IPS-20b (cell line): ENCODE measurements at regions not wholly inside any gene's neighbourhood (a gene's known extent, or its start where the extent isn't known, plus 50 kb on each side); places are given as distances from the start of the nearest gene placed in this dataset.
"Not testable (repeated sequence)": the region's sequence is repeated elsewhere in the genome, so short reads cannot be mapped to it uniquely, and the experiment has no call there.

ENCODE experiments used
- H3K27ac ChIP-seq: one replicate; pipeline ENCODE4 v1.5.1; 2013; ENCODE audit warnings: low read length
- H3K27me3 ChIP-seq: 2 replicates; pipeline ENCODE4 v1.6.1; 2013; ENCODE audit warnings: mild to moderate bottlenecking, low read length, inconsistent platforms; ENCODE audit not compliant: insufficient read depth
- H3K36me3 ChIP-seq: 2 replicates; pipeline ENCODE4 v1.6.1; 2013; ENCODE audit warnings: low read depth, mild to moderate bottlenecking, inconsistent platforms, low read length, moderate library complexity; ENCODE audit not compliant: insufficient read depth
- H3K4me1 ChIP-seq: 2 replicates; pipeline ENCODE4 v1.6.1; 2013; ENCODE audit warnings: mild to moderate bottlenecking, control low read depth, inconsistent platforms, low read length, moderate library complexity; ENCODE audit not compliant: insufficient read depth
- H3K4me3 ChIP-seq: 2 replicates; pipeline ENCODE4 v1.5.1; 2013; ENCODE audit warnings: mild to moderate bottlenecking, low read length, inconsistent platforms
- H3K9ac ChIP-seq: 2 replicates; pipeline ENCODE4 v1.6.1; 2013; ENCODE audit warnings: low read depth, mild to moderate bottlenecking, inconsistent platforms, low read length, moderate library complexity
- H3K9me3 ChIP-seq: 2 replicates; pipeline ENCODE4 v1.6.1; 2013; ENCODE audit warnings: mild to moderate bottlenecking, low read depth, low read length, inconsistent platforms; ENCODE audit not compliant: insufficient read depth

DNA sequence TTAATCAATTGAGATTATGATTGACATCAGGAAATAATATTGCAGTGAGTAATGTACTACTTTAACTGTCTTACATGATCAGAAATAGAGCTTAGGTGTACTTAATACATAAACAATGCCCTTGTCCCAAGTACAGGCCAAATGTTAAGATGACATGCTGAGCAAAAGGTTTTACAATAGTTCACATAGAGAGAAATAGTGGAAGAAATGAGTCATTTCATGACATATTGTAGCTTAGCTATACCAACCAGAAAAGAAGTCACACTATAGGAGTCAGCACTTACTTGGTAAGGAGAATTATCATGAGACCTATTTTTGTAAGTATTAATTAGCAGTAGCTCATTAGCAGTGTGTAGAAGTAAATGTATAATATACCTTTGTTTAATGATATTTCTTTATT lies 96.4 kb upstream of the NANOGP8 start:
- peaks cover 17% of the 10 kb centered on the region; the same call in 1 of the 2 replicates for H3K27me3 ChIP-seq
- no peaks in the 10 kb centered on the region for H3K9me3 ChIP-seq
- no peak overlapping the region for H3K27ac ChIP-seq
- peaks cover 29% of the 10 kb centered on the region for H3K4me1 ChIP-seq
- no peaks in the 10 kb centered on the region for H3K36me3 ChIP-seq
- H3K9ac ChIP-seq, result no peak overlapping the region
- H3K4me3 ChIP-seq, result no peak overlapping the region

DNA sequence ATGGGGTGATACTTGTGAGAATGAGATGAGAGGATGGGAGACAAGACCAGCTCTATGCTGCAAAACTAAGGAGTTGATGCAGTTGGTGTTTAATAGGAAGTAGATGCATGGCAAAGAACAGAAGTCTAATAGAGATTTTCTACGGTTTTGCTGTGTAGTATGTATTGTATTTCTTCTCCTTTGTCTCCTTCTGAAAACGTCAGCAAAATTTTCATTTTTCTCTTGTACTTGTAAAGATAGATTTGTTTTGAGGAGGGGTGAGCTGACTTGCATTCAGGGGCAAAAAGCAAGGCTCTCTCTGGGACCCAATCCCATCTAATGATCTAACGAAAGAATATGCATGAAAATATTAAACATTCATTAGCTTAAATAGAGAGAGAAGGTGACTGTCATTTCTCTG lies 94.6 kb upstream of the NANOGP8 start:
- H3K27me3 ChIP-seq, result peaks cover 11% of the 10 kb centered on the region; the same call in 1 of the 2 replicates
- H3K36me3 ChIP-seq, result no peaks in the 10 kb centered on the region
- H3K27ac ChIP-seq, result no peak overlapping the region
- H3K9me3 ChIP-seq, result no peaks in the 10 kb centered on the region
- no peak overlapping the region for H3K4me3 ChIP-seq
- no peak overlapping the region for H3K9ac ChIP-seq
- H3K4me1 ChIP-seq, result peaks cover 22% of the 10 kb centered on the region

DNA sequence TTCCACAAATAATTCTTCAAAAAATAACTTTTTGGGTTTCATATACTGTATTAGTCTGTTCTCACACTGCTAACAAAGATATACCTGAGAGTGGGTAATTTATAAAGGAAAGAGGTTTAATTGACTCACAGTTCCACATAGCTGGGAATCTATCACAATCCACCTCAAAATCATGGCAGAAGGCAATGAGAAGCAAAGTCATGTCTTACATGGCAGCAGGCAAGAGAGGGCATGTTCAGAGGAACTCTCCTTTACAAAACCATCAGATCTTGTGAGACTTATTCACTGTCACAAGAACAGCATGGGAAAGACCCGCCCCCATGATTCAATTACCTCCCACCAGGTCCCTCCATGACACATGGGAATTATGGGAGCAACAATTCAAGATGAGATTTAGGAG lies 93.1 kb upstream of the NANOGP8 start:
- not testable (repeated sequence) for H3K27me3 ChIP-seq, H3K27ac ChIP-seq, H3K4me1 ChIP-seq, H3K36me3 ChIP-seq, H3K9ac ChIP-seq, H3K4me3 ChIP-seq, H3K9me3 ChIP-seq

DNA sequence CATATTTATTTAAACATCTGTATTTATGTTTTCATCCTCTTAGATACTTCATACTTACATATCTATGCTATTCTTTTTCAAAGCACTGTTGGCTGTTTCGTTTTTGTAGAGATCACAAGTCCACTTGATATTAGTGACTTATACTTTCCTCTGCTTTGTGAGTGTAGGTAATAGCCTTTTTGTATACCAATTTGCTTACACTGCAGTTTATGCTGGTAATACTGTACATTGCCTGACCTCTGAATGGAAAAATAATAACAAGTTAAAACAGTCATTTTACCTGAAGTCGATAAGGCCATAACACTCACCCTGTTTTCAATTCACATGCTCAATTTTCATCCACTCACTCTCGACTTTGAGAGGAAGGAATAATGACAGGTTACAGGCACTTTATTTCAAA lies 89.9 kb upstream of the NANOGP8 start:
- no peak overlapping the region for H3K27ac ChIP-seq
- H3K9me3 ChIP-seq, result no peaks in the 10 kb centered on the region
- no peak overlapping the region for H3K4me3 ChIP-seq
- no peaks in the 10 kb centered on the region for H3K4me1 ChIP-seq
- no peaks in the 10 kb centered on the region for H3K27me3 ChIP-seq
- H3K36me3 ChIP-seq, result no peaks in the 10 kb centered on the region
- no peak overlapping the region for H3K9ac ChIP-seq

DNA sequence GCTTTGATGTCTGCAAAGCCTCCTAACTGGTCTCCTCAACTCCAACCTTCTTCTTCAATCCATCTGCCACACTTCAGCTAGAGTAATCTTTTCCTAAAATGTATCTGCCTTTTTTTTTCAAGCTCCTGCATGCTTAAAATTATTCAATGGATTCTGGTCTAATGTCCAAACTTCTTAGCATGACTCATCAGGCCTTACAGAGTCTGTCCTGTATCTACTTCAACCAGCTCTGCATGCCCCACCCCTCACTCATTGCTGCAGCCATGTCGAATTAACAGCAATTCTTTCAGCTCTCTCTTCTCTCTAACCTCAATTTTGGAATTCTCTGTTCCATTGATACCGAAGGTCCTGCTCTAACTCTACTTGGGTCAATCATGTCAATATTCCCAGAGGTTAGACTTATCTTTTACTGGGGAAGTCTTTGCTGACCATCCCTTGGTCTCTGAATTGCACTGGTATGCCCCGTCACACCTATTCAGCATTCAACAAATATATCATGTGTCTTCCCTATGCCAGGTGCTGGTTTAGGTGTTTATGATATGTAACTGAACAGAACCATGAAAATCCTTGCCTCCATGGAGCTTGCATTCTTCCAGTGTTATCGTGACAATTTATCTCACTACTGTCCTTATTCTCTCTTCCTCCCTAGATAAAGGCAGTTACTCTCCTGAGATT lies 88.5 kb upstream of the NANOGP8 start:
- Histone ChIP-seq H3K9ac (no peak overlapping the region), H3K27ac (no peak overlapping the region), H3K27me3 (no peaks in the 10 kb centered on the region), H3K4me3 (no peak overlapping the region), H3K36me3 (no peaks in the 10 kb centered on the region), H3K4me1 (no peaks in the 10 kb centered on the region), H3K9me3 (no peaks in the 10 kb centered on the region)

DNA sequence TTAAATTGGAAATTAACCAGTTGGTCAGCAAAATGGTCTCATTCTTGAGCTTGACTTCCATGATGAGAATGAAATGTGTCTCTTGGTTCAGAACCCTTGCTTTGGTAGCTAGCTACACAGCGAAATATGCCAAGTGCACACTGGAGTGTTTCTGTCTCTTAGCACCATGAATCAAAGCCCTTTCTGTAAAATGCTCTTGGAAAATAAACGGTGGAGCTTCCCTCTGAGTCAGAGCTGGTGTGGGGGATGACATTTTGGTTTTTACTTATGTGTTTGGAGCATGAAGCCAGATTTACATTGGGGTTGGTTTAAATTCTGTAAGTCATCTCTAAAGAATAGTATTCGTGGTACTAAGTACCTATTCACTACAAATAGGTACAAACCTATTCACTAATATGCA lies 85.1 kb upstream of the NANOGP8 start:
- Histone ChIP-seq H3K27me3 (no peaks in the 10 kb centered on the region), H3K9me3 (no peaks in the 10 kb centered on the region), H3K4me3 (no peak overlapping the region), H3K36me3 (no peaks in the 10 kb centered on the region), H3K4me1 (peaks cover 3% of the 10 kb centered on the region; the same call in 1 of the 2 replicates), H3K27ac (no peak overlapping the region), H3K9ac (no peak overlapping the region)

DNA sequence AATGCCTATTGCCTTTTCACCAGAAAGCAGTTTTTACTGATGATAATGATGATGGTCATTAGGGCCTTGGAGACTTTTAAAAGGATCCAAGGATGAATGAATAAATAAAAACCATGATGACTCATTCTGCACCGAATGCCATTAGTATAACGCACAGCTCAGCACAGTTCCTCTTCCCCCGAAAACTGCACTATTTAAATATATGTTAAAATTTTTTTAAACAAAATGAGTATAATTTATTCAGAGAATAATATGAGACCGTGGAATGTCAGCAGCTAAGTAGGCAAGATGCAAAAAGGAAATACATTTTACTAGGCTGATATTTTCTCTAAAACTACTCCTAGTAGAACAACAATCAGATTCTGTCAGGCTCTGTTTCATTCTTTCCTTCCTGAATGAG lies 83.4 kb upstream of the NANOGP8 start:
- H3K27ac ChIP-seq, result no peak overlapping the region
- no peaks in the 10 kb centered on the region for H3K27me3 ChIP-seq
- H3K36me3 ChIP-seq, result no peaks in the 10 kb centered on the region
- H3K4me1 ChIP-seq, result peaks cover 3% of the 10 kb centered on the region; the same call in 1 of the 2 replicates
- no peak overlapping the region for H3K9ac ChIP-seq
- no peak overlapping the region for H3K4me3 ChIP-seq
- H3K9me3 ChIP-seq, result no peaks in the 10 kb centered on the region

DNA sequence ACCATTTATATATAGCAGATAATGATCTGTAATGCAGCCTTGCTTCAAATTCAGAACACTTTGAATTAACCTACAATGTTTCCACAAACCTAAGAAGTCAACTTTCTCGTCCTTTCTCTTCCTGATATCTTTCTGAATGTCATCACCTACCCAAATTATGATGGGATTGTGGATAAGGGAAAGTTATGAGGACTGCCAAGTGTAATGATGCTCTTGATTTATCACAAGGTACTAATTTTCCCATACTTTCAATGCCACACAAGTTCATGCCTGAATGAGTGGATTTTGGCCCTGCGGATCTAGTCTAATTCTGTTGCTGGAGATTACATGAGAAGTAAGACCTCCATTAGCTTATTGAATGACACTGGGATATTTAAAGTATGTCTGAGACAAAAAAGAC lies 82.6 kb upstream of the NANOGP8 start:
- H3K36me3 ChIP-seq, result no peaks in the 10 kb centered on the region
- no peaks in the 10 kb centered on the region for H3K9me3 ChIP-seq
- no peak overlapping the region for H3K27ac ChIP-seq
- no peaks in the 10 kb centered on the region for H3K27me3 ChIP-seq
- H3K4me3 ChIP-seq, result no peak overlapping the region
- H3K4me1 ChIP-seq, result peaks cover 3% of the 10 kb centered on the region; the same call in 1 of the 2 replicates
- H3K9ac ChIP-seq, result no peak overlapping the region

DNA sequence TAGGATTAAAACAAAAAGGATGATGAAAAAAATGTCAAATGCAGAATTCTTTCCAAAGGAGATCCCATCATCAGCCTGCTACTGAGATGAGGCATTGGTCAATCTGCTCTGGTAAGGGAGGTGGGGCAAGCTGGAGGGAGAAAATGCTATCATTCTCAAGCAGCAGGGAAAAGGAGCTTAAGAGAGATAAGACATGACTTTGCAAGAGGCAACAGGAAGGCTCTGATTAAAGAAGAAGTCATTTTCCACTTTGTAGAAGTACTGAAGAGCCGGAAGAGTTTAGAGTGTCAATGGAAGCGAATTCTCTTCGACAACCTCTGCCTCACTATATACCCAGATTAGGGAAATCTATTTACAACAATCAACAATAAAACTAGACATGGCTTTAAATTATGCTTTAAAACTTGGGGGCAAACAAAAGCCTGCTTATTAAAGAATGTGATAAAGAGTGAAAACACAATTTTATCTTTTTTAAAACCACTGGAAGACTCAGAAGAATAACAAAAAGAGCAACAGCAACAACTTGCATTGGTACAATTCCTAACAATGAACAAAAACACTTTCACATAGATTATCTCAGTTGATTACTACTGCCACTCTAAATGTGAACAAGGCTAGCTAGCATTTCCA lies 81.8 kb upstream of the NANOGP8 start:
- Histone ChIP-seq H3K36me3 (no peaks in the 10 kb centered on the region), H3K4me3 (no peak overlapping the region), H3K4me1 (peaks cover 3% of the 10 kb centered on the region; the same call in 1 of the 2 replicates), H3K9me3 (no peaks in the 10 kb centered on the region), H3K9ac (no peak overlapping the region), H3K27me3 (no peaks in the 10 kb centered on the region), H3K27ac (no peak overlapping the region)

DNA sequence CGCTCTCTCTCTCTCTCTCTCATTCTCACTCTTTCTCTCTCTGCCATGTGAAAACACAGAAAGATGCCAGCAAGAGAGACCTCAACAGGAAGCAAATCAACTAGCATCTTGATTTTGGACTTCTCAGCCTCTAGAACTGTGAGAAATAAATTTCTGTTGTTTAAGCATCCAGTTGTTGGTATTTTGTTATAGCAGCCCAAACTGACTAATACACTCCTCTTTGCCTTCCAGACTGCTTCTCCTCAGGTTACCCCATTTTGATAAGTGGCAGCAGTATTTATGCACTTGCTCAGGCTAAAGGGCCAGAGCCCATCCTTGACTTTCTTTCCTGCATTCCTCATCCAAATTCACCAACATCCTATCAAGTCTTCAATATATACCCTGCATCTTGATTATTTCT lies 76.6 kb upstream of the NANOGP8 start:
- H3K9ac ChIP-seq, result no peak overlapping the region
- H3K36me3 ChIP-seq, result no peaks in the 10 kb centered on the region
- no peak overlapping the region for H3K27ac ChIP-seq
- no peaks in the 10 kb centered on the region for H3K9me3 ChIP-seq
- no peaks in the 10 kb centered on the region for H3K27me3 ChIP-seq
- H3K4me1 ChIP-seq, result peaks cover 3% of the 10 kb centered on the region; the same call in 1 of the 2 replicates
- H3K4me3 ChIP-seq, result no peak overlapping the region

DNA sequence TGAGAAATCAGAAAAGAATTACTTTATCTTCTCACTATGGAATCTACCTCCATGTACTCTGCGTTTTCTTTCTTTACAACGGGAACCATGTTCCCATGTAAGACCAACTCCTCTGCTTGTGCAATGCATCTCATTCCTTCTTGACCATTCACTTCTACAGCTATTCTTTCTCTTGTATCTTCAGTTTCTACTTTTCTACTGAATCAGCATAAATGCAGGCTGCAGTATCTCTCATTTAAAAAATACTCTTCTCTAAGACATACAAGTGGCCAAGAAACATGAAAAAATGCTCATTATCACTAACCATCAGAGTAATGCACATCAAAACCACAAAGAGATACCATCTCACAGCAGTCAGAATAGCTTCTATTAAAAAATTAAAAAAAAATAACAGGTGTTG lies 74.1 kb upstream of the NANOGP8 start:
- Histone ChIP-seq H3K9me3 (no peaks in the 10 kb centered on the region), H3K36me3 (no peaks in the 10 kb centered on the region), H3K27me3 (no peaks in the 10 kb centered on the region), H3K4me1 (no peaks in the 10 kb centered on the region), H3K27ac (no peak overlapping the region), H3K4me3 (no peak overlapping the region), H3K9ac (no peak overlapping the region)

DNA sequence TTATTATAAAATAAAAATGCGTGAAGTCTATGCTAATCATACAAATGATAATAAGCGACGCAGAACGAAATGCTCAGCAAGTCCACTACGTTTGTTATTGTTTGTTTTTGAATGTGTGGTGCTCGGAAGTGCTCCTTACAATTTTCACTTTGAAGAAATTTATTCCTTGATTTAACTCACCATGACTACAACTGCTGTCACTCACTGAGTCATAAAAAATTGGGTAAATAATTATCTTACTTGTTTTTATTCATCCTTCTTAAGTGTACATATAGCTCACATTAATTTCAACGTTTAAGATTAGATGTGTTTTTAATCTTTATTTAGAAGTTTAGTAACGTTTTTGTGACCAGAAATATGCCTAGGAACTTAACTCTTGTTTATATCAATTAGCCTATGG lies 66.7 kb upstream of the NANOGP8 start:
- no peaks in the 10 kb centered on the region for H3K36me3 ChIP-seq
- no peak overlapping the region for H3K4me3 ChIP-seq
- no peak overlapping the region for H3K27ac ChIP-seq
- no peak overlapping the region for H3K9ac ChIP-seq
- H3K27me3 ChIP-seq, result no peaks in the 10 kb centered on the region
- no peaks in the 10 kb centered on the region for H3K9me3 ChIP-seq
- H3K4me1 ChIP-seq, result no peaks in the 10 kb centered on the region
